HG02973 (cell line): ENCODE measurements at regions not wholly inside any gene's neighbourhood (a gene's known extent, or its start where the extent isn't known, plus 50 kb on each side); places are given as distances from the start of the nearest gene placed in this dataset.
A peak's percentile ranks its signal among the peaks of the same experiment; 100 is the strongest.
"Not testable (repeated sequence)": the region's sequence is repeated elsewhere in the genome, so short reads cannot be mapped to it uniquely, and the experiment has no call there.

Source experiments
- ATAC-seq: cut with Tn5 transposase; IDR thresholded peaks from one replicate; pipeline ENCODE4 v1.9.1; 2021; ENCODE audit warnings: moderate library complexity; ENCODE audit not compliant: unreplicated experiment

DNA sequence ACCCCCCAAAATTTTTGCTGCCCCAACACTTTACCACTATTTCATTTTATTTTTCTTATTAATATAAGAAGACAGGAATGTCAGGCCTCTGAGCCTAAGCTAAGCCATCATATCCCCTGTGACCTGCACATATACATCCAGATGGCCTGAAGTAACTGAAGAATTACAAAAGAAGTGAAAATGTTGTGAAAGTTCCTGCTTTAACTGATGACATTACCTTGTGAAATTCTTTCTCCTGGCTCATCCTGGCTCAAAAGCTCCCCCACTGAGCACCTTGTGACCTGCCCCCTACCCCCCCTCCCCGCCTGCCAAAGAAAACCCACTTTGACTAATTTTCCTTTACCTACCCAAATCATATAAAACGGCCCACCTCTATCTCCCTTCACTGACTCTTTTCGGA, 200.3 kb upstream of the FKBP1C start:
- ATAC-seq = not testable (repeated sequence)

GRCh38 chr6:63014290-63014689, 197.0 kb upstream of the FKBP1C start:
- ATAC-seq = no peak

GRCh38 chr6:63022631-63023030, 188.6 kb upstream of the FKBP1C start:
- no peak for ATAC-seq

DNA sequence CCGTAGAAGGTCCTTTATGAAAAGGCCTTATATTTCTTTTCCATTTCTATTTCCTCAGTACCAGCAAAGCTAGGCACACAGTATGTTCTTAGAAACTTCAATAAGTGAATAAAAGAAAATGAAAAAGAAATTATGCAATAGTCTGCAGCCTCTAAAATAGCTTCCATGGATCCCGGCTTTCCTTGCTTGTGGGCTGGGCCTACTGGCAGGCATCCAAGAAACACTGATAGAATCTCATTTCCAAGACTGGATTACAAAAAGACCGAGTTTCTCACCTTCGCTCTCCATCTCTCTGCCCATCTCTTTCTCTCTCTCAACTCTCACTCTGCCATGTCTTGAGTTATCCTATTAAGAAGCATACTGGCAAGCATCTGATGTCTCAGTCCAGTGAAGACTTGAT, 187.5 kb upstream of the FKBP1C start:
- ATAC-seq = no peak

GRCh38 chr6:63049216-63049615, 162.1 kb upstream of the FKBP1C start:
- ATAC-seq = no peak

DNA sequence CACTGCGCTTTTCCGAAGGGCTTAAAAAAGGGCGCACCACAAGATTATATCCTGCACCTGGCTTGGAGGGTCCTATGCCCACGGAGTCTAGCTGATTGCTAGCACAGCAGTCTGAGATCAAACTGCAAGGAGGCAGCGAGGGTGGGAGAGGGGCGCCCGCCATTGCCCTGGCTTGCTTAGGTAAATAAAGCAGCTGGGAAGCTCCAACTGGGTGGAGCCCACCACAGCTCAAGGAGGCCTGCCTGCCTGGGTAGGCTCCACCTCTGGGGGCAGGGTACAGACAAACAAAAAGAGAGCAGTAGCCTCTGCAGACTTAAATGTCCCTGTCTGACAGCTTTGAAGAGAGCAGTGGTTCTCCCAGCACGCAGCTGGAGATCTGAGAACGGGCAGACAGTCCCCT, 158.1 kb upstream of the FKBP1C start:
- ATAC-seq = not testable (repeated sequence)

DNA sequence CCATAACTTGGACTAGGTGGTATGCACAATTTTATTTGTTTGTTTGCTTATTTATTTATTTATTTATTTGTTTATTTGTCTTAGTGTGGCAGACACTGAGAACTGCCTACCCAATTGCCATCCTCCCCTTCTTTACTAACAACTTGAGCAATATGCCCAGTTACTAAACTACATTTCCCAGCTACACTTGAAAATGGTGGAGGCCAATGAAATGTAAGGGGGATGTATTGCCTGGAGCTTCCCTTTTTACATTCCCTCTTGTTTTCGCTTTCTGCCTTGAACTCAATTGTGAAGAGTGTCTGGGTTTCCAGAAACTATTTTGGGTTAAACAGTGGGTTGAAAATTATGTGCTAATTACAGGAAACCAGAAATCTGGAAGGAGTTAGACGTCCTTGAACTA, 152.7 kb upstream of the FKBP1C start:
- no peak for ATAC-seq

DNA sequence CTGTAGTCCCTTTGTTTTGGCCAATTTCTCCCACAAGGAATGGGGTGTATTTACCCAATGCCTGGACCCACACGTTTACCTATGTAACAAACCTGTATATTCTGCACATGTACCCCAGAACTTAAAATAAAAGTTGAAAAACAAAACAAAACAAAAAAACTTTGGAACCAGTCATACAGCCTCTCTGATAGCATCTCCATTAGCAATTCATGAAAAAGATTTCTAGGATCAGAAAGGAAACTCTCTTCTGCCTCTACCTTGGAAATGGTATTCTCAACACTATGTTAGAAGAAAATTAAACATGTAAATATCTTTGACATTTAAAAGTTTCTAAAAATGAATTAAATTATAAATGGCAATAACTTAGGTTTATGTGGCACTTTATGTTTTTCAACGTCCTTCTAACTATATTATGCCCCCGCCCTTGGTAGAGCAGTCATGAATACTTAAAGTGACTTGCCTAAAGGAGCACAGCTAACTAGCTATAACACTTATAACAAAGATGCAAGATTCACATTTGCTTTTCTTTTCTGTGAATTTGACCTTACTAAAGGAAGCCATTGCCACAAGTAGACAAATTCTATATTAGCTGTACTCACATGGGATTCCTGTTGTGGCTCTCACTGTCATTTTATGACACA, 147.5 kb upstream of the FKBP1C start:
- ATAC-seq = no peak

- ATAC-seq = peak; percentile 64
Observed at GRCh38 chr6:63066055-63066704, 145.1 kb upstream of the FKBP1C start.

DNA sequence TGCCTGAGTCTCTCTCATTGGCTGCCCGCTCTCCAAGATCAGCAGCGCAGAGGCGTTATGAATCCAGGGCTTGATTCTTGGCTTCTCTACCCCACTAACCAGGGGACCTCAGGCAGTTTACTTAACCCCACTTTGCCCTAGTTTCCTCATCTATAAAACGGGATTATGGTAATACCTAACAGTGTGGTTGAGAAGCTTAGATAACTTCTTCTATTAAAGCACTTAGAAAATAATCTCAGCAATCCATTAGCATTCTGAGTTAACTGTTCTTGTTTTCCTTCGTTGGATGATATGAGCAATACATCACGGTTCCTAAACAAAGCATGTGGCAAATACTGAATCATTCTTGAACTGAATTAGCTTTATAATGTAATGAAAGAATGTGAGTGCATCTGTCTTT, 116.3 kb upstream of the FKBP1C start:
- ATAC-seq = no peak

DNA sequence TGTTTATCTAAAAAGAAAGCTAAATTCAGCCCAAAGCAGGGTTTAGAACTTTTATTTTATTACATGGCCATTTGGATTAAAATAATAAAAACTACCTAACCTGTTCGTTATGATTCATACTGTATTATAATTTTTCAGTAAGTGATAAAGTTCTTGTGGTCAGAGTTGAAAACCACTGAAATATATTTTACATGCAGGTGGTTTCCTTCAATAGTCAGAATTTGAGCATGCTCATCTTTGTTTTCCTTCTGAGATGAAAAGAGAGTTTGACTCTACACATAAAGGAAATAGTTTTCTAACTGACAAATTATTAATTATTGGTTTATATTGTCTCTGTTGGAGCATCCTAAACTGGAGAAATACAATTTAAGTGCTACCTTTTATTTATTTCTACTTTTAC, 114.0 kb upstream of the FKBP1C start:
- ATAC-seq = peak; percentile 83

DNA sequence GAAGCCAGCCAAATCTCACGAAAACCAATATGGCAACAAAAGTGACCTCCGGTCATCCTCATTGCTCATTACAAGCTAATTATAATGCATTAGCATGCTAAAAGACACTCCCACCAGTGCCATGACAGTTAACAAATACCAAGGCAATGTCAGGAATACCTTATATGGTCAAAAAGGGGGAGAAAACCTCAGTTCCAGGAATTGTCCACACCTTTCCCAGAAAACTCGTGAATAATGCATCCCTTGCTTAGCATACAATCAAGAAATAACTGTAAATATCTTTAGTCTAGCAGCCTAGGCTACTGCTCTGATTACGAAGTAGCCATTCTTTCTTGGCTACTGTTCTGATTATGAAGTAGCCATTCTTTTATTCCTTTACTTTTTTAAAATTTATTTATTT, 112.5 kb upstream of the FKBP1C start:
- ATAC-seq = no peak

GRCh38 chr6:63099772-63100459, 111.4 kb upstream of the FKBP1C start:
- no peak for ATAC-seq

- peak; percentile 85 for ATAC-seq
Observed at GRCh38 chr6:63114610-63115211, 96.6 kb upstream of the FKBP1C start.

DNA sequence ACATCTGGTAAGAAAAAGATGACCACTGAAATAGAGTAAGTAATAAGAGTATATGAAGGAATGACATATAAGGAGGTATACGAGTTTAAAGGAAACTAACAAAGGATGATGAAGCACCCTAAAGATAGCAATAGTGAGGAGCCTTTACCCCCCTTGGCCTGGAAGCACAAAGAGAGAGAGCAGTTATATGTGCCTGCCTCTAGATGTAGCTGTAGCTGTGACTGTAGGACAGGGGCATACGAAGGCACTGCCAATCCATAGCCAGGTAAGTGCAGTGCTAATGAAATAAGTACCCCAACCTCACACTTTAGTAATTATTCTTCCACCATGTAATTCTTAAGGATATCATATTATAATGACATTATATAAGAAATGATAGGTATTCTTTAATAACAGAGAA, 90.1 kb upstream of the FKBP1C start:
- ATAC-seq = no peak

GRCh38 chr6:63140114-63140513, 71.2 kb upstream of the FKBP1C start:
- ATAC-seq = no peak

DNA sequence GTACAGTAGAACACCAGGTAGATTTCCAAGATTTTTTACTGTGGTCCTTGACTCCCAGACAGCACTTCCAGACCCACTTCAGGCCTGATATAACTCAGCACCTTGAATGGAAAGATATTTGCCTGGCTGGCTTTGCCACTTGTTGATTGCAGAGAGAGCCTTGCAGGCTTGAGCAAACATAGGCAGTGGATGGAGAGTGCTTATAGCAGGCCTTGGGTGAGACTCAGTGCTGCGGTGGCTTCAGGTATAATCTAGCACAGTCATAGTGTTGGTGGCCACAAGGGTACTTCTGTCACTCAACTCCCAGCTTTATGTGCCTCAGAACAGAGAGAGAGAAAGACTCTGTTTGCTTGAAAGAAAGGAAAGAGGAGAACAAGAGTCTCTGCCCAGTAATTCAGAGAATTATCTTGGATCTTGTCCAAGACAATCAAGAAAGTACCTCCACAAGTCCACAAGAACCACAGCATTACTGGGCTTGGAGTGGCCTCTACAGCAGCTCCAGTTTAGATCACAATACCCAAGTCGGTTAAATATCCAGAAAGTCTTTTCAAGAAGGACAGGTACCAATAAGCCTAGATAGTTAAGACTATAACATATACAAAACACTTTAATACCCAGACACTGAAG, 70.5 kb upstream of the FKBP1C start:
- no peak for ATAC-seq

- no peak for ATAC-seq
Observed at GRCh38 chr6:63149730-63150129, 61.5 kb upstream of the FKBP1C start.

- ATAC-seq = no peak
Observed at GRCh38 chr6:63154535-63154934, 56.7 kb upstream of the FKBP1C start.
